ENCODE measurements at regions not wholly inside any gene's neighbourhood (a gene's known extent, or its start where the extent isn't known, plus 50 kb on each side); places are given as distances from the start of the nearest gene placed in this dataset.
A peak's percentile ranks its signal among the peaks of the same experiment; 100 is the strongest.

DNA sequence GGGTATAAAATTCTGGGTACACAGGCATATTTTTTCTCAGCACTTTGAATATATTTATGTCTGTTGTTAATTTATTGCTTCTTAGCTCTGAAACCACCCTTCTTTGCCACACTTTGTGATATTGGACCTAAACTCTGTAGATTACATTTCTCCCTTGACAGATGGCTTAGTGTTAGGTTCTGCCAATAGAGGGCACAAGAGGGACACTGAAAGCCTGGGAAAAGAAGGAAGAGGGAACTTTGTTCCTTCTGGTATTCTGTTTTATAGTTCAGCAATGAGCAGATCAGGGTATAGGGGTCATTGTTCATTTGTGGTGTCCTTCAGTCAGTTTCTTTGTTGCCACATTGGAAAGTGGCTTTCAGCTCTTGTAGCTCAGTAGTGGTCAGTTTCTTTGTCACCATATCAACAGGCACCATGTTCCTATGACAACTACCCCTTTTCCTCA is 423.5 kb upstream of the PROX1 start:
- Histone ChIP-seq H3K4me2 (no peak overlapping the region), H3K36me3 (ENCODE audit: insufficient read depth) (no peaks in the 10 kb centered on the region), H2AFZ (ENCODE audit: low read depth) (no peak overlapping the region), H3K4me1 (ENCODE audit: low read depth, poor library complexity, severe bottlenecking) (no peaks in the 10 kb centered on the region), H3K9ac (no peak overlapping the region), H3K4me3 (IDR thresholded peaks at IDR 0.05; ENCODE audit: insufficient read depth, low read depth, low read length) (no peak overlapping the region), H3K27ac (no peak overlapping the region), H4K20me1 (ENCODE audit: insufficient read depth) (no peaks in the 10 kb centered on the region), H3K79me2 (ENCODE audit: insufficient read depth, low read depth) (no peaks in the 10 kb centered on the region), H3K27me3 (ENCODE audit: insufficient read depth, low read depth) (no peaks in the 10 kb centered on the region)
- TF ChIP-seq CTCF (conservative IDR thresholded peaks at IDR 0.05; ENCODE audit: low read depth, low read length), result peak; percentile 55

- no peak overlapping the region for H3K9ac ChIP-seq
- no peak overlapping the region for H2AFZ ChIP-seq (ENCODE audit: low read depth)
- H3K4me1 ChIP-seq (ENCODE audit: low read depth, poor library complexity, severe bottlenecking), result no peaks in the 10 kb centered on the region
- H3K36me3 ChIP-seq (ENCODE audit: insufficient read depth), result no peaks in the 10 kb centered on the region
- no peaks in the 10 kb centered on the region for H3K79me2 ChIP-seq (ENCODE audit: insufficient read depth, low read depth)
- H3K4me2 ChIP-seq, result no peak overlapping the region
- no peak overlapping the region for H3K4me3 ChIP-seq (IDR thresholded peaks at IDR 0.05; ENCODE audit: insufficient read depth, low read depth, low read length)
- no peaks in the 10 kb centered on the region for H3K27me3 ChIP-seq (ENCODE audit: insufficient read depth, low read depth)
- no peak for TF ChIP-seq CTCF (conservative IDR thresholded peaks at IDR 0.05; ENCODE audit: low read depth, low read length)
- H4K20me1 ChIP-seq (ENCODE audit: insufficient read depth), result no peaks in the 10 kb centered on the region
- no peak overlapping the region for H3K27ac ChIP-seq
These were observed 418.6 kb upstream of the PROX1 start for GRCh38 chr1:213568929-213569815.

DNA sequence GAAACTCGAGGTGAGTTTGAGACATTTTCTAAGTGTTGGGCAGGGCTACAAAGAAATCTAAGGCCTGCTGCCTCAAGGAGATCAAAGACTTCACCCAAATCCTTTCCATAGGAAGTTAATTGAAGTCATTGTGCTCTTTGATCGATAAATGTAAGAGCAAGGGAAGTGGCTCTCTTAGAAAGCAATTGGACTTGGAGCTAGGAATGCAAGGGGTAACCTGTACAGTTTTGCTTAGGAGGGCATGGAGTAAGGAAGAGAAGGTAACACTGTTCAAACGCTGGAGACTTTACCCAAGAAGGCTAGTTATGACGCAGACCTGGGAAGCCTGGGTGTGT is 418.0 kb upstream of the PROX1 start:
- no peak overlapping the region for H3K27ac ChIP-seq
- H3K36me3 ChIP-seq (ENCODE audit: insufficient read depth), result no peaks in the 10 kb centered on the region
- no peaks in the 10 kb centered on the region for H3K79me2 ChIP-seq (ENCODE audit: insufficient read depth, low read depth)
- no peak overlapping the region for H3K4me2 ChIP-seq
- no peak overlapping the region for H2AFZ ChIP-seq (ENCODE audit: low read depth)
- no peaks in the 10 kb centered on the region for H4K20me1 ChIP-seq (ENCODE audit: insufficient read depth)
- H3K4me1 ChIP-seq (ENCODE audit: low read depth, poor library complexity, severe bottlenecking), result no peaks in the 10 kb centered on the region
- H3K4me3 ChIP-seq (IDR thresholded peaks at IDR 0.05; ENCODE audit: insufficient read depth, low read depth, low read length), result no peak overlapping the region
- no peak for TF ChIP-seq CTCF (conservative IDR thresholded peaks at IDR 0.05; ENCODE audit: low read depth, low read length)
- no peak overlapping the region for H3K9ac ChIP-seq
- H3K27me3 ChIP-seq (ENCODE audit: insufficient read depth, low read depth), result no peaks in the 10 kb centered on the region

GRCh38 chr1:213570487-213570886 is 417.3 kb upstream of the PROX1 start:
- no peak overlapping the region for H3K4me3 ChIP-seq (IDR thresholded peaks at IDR 0.05; ENCODE audit: insufficient read depth, low read depth, low read length)
- H3K27ac ChIP-seq, result no peak overlapping the region
- H3K79me2 ChIP-seq (ENCODE audit: insufficient read depth, low read depth), result no peaks in the 10 kb centered on the region
- no peaks in the 10 kb centered on the region for H3K27me3 ChIP-seq (ENCODE audit: insufficient read depth, low read depth)
- no peak overlapping the region for H3K4me2 ChIP-seq
- no peak for TF ChIP-seq CTCF (conservative IDR thresholded peaks at IDR 0.05; ENCODE audit: low read depth, low read length)
- no peaks in the 10 kb centered on the region for H3K4me1 ChIP-seq (ENCODE audit: low read depth, poor library complexity, severe bottlenecking)
- no peaks in the 10 kb centered on the region for H3K36me3 ChIP-seq (ENCODE audit: insufficient read depth)
- H4K20me1 ChIP-seq (ENCODE audit: insufficient read depth), result no peaks in the 10 kb centered on the region
- H3K9ac ChIP-seq, result no peak overlapping the region
- H2AFZ ChIP-seq (ENCODE audit: low read depth), result no peak overlapping the region

All from KMS-11 (cell line).